ENCODE measurements at regions not wholly inside any gene's neighbourhood (a gene's known extent, or its start where the extent isn't known, plus 50 kb on each side); places are given as distances from the start of the nearest gene placed in this dataset.
"Not testable (repeated sequence)": the region's sequence is repeated elsewhere in the genome, so short reads cannot be mapped to it uniquely, and the experiment has no call there.

GRCh38 chr2:129911363-129912065 lies 68.0 kb upstream of the RAB6C start:
- intact Hi-C loops (cut with DNase I): no loop called here
- DNase-seq: no peak
- ATAC-seq (ENCODE audit: poor library complexity): no peak

DNA sequence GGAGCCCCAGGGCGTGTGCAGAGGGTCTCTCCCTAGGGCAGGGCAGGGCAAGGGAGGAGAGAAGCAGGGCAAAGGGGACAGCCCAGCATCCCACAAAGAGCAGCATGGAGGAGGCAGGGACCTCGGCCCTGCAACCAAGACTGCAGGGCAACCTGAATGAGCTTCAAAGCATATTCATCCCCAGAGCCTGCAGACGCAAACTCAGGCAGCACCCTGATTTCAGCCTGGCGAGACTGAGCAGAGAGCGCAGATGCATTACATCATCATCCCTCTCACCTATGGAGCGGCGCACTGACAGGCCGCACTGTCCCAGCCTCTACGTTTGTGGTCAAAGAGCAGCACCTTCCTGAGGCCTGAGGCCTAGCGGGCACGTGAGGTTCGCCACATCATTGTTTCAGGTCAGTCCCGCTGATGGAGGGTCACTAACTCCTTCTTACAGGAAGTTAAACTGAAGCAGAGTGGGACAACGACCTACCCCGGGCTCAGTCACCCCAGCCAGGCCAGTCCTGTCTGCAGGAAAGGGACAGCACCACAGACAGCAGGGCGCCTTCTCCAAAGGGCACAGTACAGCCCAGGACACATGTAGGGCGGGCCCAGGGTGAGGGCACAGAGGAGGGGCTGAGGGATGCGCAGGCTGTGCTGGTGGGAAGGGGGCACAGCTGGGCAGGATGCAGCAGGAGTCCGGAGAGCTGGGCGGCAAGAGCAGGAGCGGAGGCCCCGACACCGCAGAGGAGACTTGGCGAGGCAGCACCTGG lies 67.2 kb upstream of the RAB6C start:
- intact Hi-C loops (cut with DNase I): no loop called here
- no peak for DNase-seq
- ATAC-seq (ENCODE audit: poor library complexity): no peak

GRCh38 chr2:129912871-129913694 lies 66.4 kb upstream of the RAB6C start:
- ATAC-seq (ENCODE audit: poor library complexity) (no peak), DNase-seq (no peak)
- intact Hi-C loops (cut with DNase I): no loop called here

DNA sequence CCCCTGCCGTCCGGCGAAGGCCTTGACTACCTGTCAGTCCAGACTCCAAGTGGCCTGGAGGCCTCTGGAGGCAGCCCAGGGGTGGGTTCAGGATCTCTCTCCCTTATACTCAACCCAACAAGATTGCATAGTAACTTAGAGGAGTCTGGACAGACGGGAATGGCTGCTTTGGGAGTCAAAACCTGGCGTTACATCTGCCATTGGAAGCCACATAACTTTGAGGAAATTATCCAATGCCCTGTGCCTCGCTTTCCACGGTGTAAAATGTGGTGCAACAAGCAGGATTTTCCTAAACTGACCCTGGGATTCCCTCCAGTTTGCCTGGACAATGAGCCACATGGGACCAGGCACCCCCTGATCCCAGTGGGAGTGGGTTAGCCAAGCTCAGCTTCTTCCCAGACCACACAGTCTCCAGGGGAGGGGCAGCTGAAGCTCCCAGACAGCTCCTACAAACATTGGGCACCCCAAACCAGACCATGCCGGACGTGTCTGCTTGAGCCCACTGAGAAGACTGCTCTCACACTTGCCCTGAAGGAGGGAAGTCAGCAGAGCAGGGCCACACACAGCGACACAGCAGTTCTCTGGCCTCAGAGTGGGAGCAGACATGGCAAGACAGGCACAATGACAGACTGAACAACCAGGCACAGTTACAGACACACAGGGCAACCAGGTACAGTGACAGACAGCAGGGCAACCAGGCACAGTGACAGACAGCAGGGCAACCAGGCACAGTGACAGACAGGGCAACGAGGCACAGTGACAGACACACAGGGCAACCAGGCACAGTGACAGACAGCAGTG lies 65.6 kb upstream of the RAB6C start:
- ATAC-seq (ENCODE audit: poor library complexity) (no peak), DNase-seq (no peak)
- intact Hi-C loops (cut with DNase I): no loop called here

GRCh38 chr2:129914538-129915302 lies 64.7 kb upstream of the RAB6C start:
- intact Hi-C loops (cut with DNase I): no loop called here
- ATAC-seq (ENCODE audit: poor library complexity): peak; percentile 20
- DNase-seq: no peak

DNA sequence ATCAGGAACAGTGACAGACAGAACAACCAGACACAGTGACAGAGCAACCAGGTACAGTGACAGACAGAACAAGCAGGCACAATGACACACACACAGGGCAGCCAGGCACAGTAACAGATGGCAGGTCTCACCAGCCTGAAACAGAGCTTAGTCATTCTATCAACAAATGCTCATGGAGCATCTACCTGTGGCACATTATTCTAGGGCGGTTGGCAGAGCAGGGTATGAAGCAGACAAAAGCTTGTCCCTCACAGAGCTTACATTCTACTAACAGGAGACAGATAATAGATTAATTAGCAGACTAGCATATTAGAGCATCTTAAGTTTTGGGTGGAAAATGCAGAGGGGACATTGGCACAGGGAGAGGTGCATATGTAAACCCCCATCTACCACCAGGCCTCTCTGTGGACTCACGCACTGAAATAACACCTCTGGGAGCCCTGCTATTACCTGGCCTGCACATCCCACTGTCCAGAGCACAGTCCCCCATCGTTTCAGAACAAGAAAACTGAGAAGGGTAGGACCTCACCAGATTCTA lies 64.1 kb upstream of the RAB6C start:
- intact Hi-C loops (cut with DNase I): no loop called here
- DNase-seq: no peak
- ATAC-seq (ENCODE audit: poor library complexity): peak; percentile 10

DNA sequence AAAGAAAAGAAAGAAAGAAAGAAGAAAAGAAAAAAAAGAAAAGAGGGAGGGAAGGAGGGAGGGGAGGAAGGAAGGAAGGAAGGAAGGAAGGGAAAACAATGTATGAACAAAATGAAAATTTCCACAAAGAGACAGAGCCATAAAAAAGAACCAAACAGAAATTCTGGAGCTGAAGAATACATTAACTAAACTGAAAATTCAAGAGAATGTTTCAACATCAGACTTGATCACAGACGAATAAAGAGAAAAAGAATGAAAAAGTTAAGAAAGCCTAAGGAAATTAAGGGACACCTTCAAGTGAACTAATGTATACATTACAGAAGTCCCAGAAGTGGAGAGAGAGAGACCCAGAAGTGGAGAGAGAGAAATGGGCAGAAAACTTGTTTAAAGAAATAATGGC lies 60.9 kb upstream of the RAB6C start:
- DNase-seq (no peak), ATAC-seq (ENCODE audit: poor library complexity) (no peak)
- intact Hi-C loops (cut with DNase I): no loop called here

DNA sequence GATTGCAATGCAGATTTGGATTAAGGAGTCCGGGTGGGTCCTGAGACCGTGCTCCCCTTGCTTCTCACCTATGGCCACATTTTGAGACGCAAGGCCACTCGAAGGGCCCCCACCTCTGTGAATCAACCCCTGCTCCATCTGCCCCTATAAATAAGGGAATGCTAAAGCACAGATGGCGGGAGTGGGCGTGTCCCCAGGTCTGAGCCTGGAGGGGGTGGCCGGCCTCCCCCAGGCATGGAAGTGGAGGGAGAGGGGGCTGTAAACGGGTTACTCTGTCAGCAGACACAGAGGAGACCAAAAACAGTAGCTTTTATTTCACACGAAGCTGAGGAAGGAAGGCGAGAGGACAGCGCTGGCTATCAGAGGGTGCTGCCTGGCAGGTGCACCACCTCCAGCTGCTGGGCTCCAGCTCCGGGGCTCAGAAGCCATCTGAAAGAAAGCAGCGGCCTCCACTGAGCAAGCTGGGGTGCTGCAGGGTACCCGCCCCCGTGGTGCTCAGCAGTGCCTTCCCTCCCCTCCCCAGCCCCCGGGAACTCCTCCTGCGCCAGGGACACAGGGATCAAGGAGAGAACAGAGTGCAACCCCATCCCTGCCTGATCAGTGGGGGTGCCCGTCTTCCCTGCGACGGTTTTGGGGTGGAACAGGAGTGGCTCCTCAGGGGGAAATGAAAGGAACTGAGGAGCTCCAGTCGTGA lies 56.7 kb upstream of the RAB6C start:
- DNase-seq (no peak), ATAC-seq (ENCODE audit: poor library complexity) (peak; percentile 24)
- intact Hi-C loops (cut with DNase I): no loop called here

DNA sequence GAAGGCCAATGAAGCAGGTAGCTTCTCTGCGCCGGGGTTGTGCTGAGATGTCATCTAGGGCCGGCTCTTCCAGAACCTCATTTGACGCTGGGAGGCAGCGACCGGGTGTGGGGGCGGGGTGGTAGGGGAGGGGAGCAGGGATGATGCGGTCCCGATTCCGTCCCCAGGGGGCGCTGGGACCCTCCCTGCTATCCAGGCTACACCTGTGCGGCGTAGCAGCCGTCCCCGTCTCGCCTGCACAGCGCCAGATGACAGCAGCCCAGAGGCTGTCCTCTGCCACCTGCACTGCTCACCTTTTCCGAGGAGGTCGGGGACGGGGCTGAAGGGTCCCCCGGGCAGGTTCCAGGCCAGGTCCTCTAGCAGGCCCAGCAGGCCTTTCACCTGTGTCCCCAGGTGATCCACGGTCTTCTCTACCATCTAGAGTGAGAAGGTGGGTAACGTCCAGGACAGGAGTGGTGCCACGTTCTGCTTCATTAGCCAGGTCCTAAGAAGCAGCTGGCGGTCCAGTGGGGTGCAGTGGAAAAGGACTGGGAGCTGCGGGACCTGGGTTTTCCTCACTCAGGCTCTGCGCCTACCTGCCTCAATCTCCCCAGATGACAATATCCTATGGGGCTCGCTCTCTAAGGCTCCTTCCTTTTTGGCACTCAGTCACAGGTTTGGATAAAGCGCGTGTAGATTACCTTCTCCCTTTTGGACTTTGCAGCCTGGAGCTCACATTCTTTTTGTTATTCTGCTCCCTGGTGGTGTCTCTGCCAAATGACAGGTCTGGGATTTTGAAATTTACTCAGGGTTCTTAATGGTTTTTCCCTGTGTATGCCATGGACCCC lies 56.0 kb upstream of the RAB6C start:
- peak; percentile 83 for ATAC-seq (ENCODE audit: poor library complexity)

DNA sequence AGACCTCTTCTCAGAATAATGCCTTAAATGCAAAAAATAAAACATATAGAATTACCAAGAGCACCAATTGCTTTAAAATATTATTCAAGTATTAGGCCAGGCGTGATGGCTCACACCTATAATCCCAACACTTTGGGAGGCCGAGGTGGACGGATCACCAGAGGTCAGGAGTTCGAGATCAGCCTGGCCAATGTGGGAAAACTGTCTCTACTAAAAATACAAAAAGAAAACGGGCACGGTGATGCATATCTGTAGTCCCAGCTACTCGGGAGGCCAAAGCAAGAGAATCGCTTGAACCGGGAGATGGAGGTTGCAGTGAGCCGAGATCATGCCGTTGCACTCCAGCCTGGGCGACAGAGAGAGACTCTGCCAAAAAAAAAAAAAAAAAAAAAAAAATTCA lies 55.4 kb upstream of the RAB6C start:
- ATAC-seq (ENCODE audit: poor library complexity); DNase-seq; intact Hi-C loops (cut with DNase I): not testable (repeated sequence)

More for the DNA sequence above, 56.0 kb upstream of the RAB6C start:
- no peak for DNase-seq
- intact Hi-C loops (cut with DNase I): no loop called here

DNA sequence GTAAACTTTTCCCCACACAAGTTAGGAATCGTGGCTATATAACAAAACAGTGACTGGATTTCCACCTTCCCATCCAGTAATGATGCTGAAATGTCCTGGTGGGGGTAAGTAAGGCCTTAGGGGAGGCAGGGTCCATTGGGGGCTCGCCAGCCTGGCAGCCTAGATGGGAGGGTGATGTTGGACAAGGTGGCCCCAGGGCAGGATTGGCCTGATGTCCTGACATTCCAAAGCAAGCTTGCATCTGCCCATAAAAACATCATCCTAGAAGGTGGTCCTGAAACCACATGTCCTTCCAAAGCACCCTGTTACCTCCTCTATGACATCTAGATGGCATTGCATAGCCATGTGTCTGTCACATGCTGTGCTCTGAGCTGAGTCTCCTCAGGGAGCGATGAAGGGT lies 54.1 kb upstream of the RAB6C start:
- intact Hi-C loops (cut with DNase I): no loop called here
- DNase-seq: no peak
- no peak for ATAC-seq (ENCODE audit: poor library complexity)

GRCh38 chr2:129927696-129928095 lies 51.8 kb upstream of the RAB6C start:
- DNase-seq (no peak), ATAC-seq (ENCODE audit: poor library complexity) (no peak)
- intact Hi-C loops (cut with DNase I): no loop called here

DNA sequence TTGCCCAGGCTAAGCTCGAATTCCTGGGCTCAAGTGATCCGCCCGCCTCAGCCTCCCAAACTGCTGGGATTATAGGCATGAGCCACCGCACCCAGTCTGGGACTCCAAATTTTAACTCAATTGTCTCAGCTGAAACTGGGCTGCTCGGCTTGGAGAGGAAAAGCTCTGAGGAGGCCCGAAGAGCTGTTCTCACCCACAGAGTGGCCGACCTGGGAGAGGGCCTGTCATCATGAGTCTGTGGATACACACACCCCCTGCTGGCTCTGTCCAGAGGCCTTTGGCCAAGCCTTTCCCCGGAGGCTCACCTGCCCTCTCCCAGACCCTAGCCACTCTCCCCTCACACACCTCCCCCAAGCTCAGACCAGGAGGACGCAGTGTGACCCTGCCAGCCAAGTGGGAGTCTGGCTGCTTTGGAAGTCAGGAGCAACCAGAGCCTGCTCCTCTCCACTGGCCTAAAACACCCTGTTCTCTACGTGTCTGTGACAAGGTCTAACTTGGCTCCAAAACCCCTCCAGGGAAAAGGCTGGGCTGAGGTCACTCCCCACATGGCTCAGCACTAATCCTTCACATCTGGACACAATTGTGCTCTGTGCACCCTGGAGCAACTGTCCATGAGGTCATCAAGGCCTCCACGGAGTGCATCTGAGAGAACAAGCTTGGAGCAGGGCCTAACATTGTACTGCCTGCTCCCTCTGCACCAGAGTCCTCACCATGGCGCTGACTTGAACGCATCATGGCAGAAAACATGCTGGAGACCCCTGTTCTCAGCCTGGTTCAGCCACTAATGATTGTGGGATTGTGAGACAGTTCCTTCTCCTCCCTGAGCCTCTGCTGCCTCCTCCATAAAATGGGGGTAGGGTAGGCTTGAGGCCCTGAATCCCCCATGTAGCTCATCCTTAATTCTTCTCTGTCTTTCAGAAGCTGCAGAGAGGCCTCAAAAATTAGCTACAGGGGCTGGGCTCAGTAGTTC lies 49.9 kb upstream of the RAB6C start:
- DNase-seq: peak; percentile 71
- intact Hi-C loops (cut with DNase I): no loop called here
- ATAC-seq (ENCODE audit: poor library complexity): peak; percentile 89
